ENCODE measurements at regions not wholly inside any gene's neighbourhood (a gene's known extent, or its start where the extent isn't known, plus 50 kb on each side); places are given as distances from the start of the nearest gene placed in this dataset.

DNA sequence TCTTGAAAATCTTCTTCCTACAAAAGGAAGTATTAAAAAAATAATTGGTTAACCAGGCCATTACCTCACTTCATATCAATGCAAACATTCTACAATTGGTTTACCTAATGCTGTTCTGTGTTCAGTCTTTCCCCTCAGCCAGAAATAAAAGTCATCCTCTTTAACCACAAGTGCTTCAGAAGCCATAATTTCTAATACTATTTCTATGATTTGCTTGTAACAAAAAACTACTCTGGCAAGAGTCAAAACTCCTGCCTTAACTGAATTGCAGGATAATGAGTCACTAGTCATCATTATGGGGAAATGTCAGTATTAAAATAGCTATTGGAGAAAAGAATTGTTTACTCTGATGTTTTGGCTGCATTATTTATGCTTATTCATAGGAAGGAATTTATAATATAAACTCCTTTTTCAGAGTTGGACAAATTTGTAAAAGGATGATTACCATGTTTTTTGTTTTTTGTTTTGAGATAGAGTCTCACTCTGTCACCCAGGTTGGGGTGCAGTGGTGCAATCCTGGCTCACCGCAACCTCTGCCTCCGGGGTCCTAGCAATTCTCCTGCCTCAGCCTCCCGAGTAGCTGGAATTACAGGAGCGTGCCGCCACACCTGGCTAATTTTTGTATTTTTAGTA, 55.5 kb upstream of the ODAD2 start (continued):
- TF ChIP-seq, protein P1, sequence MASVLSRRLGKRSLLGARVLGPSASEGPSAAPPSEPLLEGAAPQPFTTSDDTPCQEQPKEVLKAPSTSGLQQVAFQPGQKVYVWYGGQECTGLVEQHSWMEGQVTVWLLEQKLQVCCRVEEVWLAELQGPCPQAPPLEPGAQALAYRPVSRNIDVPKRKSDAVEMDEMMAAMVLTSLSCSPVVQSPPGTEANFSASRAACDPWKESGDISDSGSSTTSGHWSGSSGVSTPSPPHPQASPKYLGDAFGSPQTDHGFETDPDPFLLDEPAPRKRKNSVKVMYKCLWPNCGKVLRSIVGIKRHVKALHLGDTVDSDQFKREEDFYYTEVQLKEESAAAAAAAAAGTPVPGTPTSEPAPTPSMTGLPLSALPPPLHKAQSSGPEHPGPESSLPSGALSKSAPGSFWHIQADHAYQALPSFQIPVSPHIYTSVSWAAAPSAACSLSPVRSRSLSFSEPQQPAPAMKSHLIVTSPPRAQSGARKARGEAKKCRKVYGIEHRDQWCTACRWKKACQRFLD (CRISPR knock-in tag; IDR thresholded peaks at IDR 0.05), result no peak

DNA sequence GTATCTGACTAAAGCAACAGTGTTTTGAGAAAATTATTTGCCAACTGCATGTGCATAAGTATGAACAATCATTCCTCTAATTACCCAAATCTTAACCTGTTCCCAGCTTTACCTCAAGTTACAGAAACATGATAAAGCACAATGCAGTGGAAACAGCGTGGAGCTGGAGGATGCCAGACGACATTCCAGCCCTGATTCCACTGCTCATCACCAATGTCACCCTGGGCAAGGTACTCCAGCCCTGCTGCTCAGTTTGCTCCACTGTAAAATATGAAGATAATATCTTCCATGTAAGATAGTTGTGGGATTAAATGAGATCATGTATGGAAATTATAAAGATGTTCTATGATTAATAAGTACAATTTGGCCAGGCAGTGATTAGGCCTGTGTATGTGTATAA, 50.4 kb upstream of the ODAD2 start:
- Histone ChIP-seq H4K20me1 (replicated peaks; ENCODE audit: control insufficient read depth, insufficient read depth, low read length) (no peaks in the 10 kb centered on the region), H3K79me2 (ENCODE audit: control insufficient read depth, insufficient read depth, low read length) (no peaks in the 10 kb centered on the region), H3K4me1 (replicated peaks in 1 of 2; ENCODE audit: control insufficient read depth in 2 of 2, insufficient read depth in 2 of 2, low read length in 2 of 2) (no peaks in the 10 kb centered on the region), H3K27me3 (ENCODE audit: control insufficient read depth in 2 of 2, insufficient read depth in 2 of 2, low read length in 2 of 2) (no peaks in the 10 kb centered on the region), H3K4me3 (no peak overlapping the region), H2AFZ (ENCODE audit: low read depth, low read length) (no peak overlapping the region), H3K27ac (ENCODE audit: extremely low read depth, low read depth, low read length) (no peak overlapping the region), H3K36me3 (ENCODE audit: control insufficient read depth, insufficient read depth, low read length) (no peaks in the 10 kb centered on the region), H3K4me2 (ENCODE audit: insufficient read depth, low read length) (no peak overlapping the region), H3K9me1 (ENCODE audit: control insufficient read depth, insufficient read depth, low read length) (no peaks in the 10 kb centered on the region), H3K9me3 (replicated peaks; ENCODE audit: control insufficient read depth, insufficient read depth, low read depth, low read length) (no peaks in the 10 kb centered on the region), H3K9ac (ENCODE audit: insufficient read depth in 1 of 2, low read depth in 2 of 2, low read length in 2 of 2) (no peak overlapping the region)
- CTCF ChIA-PET (ENCODE audit: low intra/inter-chr PET ratio), result no interaction called here
- no peak for ATAC-seq
- POLR2A ChIA-PET, result no interaction called here
- no TSS peak for BruUV-seq (replicated peaks)
- no peak for FAIRE-seq
- in situ Hi-C loops (cut with MboI), result no loop called here
- intact Hi-C loops (cut with micrococcal nuclease), result no loop called here
- DNase-seq (ENCODE audit: extremely low read depth in 1 of 4, low spot score in 3 of 4), result no peak
- 0% methylated on average over 2 of the region's 2 CpGs for WGBS (ENCODE audit: insufficient coverage, low coverage, missing lambda C conversion rate)
- no peak for TF ChIP-seq GATAD2A (IDR thresholded peaks at IDR 0.05)
- TF ChIP-seq KLF1 (tag; IDR thresholded peaks at IDR 0.05), result no peak
- TF ChIP-seq, protein P2, sequence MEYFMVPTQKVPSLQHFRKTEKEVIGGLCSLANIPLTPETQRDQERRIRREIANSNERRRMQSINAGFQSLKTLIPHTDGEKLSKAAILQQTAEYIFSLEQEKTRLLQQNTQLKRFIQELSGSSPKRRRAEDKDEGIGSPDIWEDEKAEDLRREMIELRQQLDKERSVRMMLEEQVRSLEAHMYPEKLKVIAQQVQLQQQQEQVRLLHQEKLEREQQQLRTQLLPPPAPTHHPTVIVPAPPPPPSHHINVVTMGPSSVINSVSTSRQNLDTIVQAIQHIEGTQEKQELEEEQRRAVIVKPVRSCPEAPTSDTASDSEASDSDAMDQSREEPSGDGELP (CRISPR knock-in tag; IDR thresholded peaks at IDR 0.05; ENCODE audit: borderline replicate concordance), result no peak
- TF ChIP-seq ZNF354B (CRISPR knock-in tag; IDR thresholded peaks at IDR 0.05), result no peak
- TF ChIP-seq ZBED1 (IDR thresholded peaks at IDR 0.05), result no peak
- no peak for TF ChIP-seq KDM5B (IDR thresholded peaks at IDR 0.05; ENCODE audit: insufficient replicate concordance, low read depth, low read length)
- TF ChIP-seq, protein P3, sequence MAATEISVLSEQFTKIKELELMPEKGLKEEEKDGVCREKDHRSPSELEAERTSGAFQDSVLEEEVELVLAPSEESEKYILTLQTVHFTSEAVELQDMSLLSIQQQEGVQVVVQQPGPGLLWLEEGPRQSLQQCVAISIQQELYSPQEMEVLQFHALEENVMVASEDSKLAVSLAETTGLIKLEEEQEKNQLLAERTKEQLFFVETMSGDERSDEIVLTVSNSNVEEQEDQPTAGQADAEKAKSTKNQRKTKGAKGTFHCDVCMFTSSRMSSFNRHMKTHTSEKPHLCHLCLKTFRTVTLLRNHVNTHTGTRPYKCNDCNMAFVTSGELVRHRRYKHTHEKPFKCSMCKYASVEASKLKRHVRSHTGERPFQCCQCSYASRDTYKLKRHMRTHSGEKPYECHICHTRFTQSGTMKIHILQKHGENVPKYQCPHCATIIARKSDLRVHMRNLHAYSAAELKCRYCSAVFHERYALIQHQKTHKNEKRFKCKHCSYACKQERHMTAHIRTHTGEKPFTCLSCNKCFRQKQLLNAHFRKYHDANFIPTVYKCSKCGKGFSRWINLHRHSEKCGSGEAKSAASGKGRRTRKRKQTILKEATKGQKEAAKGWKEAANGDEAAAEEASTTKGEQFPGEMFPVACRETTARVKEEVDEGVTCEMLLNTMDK (IDR thresholded peaks at IDR 0.05; ENCODE audit: borderline replicate concordance, insufficient read depth, low read depth, low read length, poor library complexity, severe bottlenecking), result no peak
- TF ChIP-seq RAD21 (CRISPR knock-in tag; conservative IDR thresholded peaks at IDR 0.05 in 1 of 2, IDR thresholded peaks at IDR 0.05 in 1 of 2), result no peak
- no peak for TF ChIP-seq HNRNPH1 (optimal IDR thresholded peaks at IDR 0.05; ENCODE audit: low read depth, low read length)
- no peak for TF ChIP-seq NCOA6 (IDR thresholded peaks at IDR 0.05)
- no peak for TF ChIP-seq TAF1 (IDR thresholded peaks at IDR 0.05; ENCODE audit: control insufficient read depth, extremely low read depth, insufficient read depth, low read length, severe bottlenecking)
- TF ChIP-seq, protein P4, sequence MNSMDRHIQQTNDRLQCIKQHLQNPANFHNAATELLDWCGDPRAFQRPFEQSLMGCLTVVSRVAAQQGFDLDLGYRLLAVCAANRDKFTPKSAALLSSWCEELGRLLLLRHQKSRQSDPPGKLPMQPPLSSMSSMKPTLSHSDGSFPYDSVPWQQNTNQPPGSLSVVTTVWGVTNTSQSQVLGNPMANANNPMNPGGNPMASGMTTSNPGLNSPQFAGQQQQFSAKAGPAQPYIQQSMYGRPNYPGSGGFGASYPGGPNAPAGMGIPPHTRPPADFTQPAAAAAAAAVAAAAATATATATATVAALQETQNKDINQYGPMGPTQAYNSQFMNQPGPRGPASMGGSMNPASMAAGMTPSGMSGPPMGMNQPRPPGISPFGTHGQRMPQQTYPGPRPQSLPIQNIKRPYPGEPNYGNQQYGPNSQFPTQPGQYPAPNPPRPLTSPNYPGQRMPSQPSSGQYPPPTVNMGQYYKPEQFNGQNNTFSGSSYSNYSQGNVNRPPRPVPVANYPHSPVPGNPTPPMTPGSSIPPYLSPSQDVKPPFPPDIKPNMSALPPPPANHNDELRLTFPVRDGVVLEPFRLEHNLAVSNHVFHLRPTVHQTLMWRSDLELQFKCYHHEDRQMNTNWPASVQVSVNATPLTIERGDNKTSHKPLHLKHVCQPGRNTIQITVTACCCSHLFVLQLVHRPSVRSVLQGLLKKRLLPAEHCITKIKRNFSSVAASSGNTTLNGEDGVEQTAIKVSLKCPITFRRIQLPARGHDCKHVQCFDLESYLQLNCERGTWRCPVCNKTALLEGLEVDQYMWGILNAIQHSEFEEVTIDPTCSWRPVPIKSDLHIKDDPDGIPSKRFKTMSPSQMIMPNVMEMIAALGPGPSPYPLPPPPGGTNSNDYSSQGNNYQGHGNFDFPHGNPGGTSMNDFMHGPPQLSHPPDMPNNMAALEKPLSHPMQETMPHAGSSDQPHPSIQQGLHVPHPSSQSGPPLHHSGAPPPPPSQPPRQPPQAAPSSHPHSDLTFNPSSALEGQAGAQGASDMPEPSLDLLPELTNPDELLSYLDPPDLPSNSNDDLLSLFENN (IDR thresholded peaks at IDR 0.05; ENCODE audit: low read depth in 2 of 2, low read length in 2 of 2), result no peak
